Activated naive CD4-positive, alpha-beta T cell treated with anti-CD3 and anti-CD28 coated beads for 36 hours (primary cell): ENCODE measurements at regions not wholly inside any gene's neighbourhood (a gene's known extent, or its start where the extent isn't known, plus 50 kb on each side); places are given as distances from the start of the nearest gene placed in this dataset.

Experiments used
- CTCF ChIA-PET: fragments of 350-600 bp; sonication (Branson Sonifier 250); formaldehyde crosslinking; loops from one replicate; lab custom pipeline; 2021; ENCODE audit warnings: antibody characterized with exemption; lab: Charles Lee
- DNase-seq: peaks from one replicate; pipeline ENCODE4 v3.0.0-alpha.2; 2020
- H3K27ac Mint-ChIP-seq: one replicate; pipeline ENCODE4 v1.8.0; 2021; ENCODE audit warnings: mild to moderate bottlenecking, mixed read lengths
- H3K27me3 Mint-ChIP-seq: one replicate; pipeline ENCODE4 v1.8.0; 2021; ENCODE audit warnings: low read depth, mixed read lengths
- H3K36me3 Mint-ChIP-seq: one replicate; pipeline ENCODE4 v1.8.0; 2021; ENCODE audit warnings: low read depth, mixed read lengths
- H3K4me1 Mint-ChIP-seq: one replicate; pipeline ENCODE4 v1.8.0; 2021; ENCODE audit warnings: low read depth, mixed read lengths
- H3K4me3 Mint-ChIP-seq: one replicate; pipeline ENCODE4 v1.8.0; 2021; ENCODE audit warnings: mild to moderate bottlenecking, moderate library complexity, mixed read lengths
- H3K9me3 Mint-ChIP-seq: one replicate; pipeline ENCODE4 v1.8.0; 2021; ENCODE audit warnings: mixed read lengths
- intact Hi-C: fragments of 100-400 bp; cut with micrococcal nuclease; formaldehyde crosslinking; loops from one replicate; pipeline ENCODE4 v1.15.1; 2023

DNA sequence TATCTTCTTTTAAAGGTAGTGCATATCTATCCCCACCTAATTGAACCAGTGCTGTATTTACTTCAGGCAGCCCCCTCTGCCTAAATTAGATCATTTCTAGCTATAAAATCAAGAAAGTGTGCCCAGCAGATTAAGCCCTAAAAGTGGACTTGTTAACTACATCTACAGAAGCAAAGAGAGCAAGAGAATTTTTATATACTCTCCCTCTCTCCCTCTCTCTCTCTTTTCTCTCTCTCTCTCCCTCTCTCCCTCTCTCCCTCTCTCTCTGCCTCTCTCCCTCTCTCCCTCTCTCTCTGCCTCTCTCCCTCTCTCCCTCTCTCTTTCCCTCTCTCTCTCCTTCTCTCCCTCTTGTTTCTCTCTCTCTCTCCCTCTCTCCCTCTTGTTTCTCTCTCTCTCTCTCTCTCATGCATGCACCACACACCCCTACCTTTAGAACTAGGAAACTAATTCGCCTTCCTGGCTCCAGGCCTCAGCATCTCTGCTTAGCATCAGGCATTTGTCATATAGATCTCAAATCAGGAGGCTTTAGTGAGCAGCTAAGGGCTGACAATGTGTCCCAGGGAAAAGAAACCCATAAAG lies 71.4 kb downstream of the FOXA2 start:
- Mint-ChIP-seq H3K9me3 (peaks cover 1% of the 10 kb centered on the region), H3K4me3 (no peak overlapping the region), H3K36me3 (no peaks in the 10 kb centered on the region), H3K27me3 (peaks cover 4% of the 10 kb centered on the region), H3K27ac (no peak overlapping the region), H3K4me1 (no peaks in the 10 kb centered on the region)
- CTCF ChIA-PET = no interaction called here
- DNase-seq = no peak
- intact Hi-C loops = no loop called here

DNA sequence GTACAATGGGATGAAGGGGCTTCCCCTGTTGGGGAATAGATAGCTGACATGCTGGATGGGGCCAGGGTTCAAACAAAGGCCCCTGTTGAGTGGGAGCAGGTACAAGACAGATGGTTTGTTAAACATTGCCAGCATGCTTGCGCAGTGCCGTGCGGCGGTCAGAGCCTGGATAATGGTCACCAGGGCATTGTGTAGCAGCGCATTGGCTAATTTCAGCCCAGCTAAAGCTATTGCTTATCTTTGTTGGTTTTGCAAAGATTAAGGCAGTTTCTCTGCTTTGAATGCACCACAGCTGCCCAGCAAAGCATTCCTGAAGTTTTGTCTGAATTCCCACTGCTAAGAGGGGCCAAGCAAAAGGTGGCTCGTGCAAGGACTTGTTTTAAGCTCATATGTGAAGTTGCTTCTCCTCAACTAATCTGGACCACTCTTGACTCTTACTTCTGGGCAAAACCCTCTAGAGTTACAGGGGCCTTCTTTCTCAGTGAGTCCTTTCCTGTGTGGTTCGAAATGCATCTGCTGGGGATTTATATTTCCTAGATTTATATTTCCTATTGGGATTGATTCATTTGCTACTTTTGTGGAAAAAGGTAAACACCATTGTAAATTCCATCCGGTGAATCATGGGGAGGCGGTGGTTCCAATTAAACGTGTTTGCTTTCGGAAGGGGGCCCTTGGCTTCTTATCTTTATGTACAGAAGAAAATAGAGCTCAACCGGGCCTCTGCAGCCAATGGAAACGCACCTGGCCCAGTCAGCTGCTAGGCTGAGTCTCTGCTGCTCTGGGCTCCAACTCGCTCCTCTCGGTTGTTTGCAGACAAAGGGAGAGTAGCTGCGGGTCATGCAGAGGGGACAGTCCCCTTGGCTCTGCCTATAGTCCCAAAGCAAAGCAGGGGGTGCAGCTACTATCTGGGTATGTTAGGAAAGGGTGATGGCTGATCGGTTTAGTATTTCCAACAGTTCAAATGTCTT lies 72.1 kb downstream of the FOXA2 start:
- DNase-seq = no peak
- Mint-ChIP-seq H3K27me3 (peaks cover 4% of the 10 kb centered on the region), H3K36me3 (no peaks in the 10 kb centered on the region), H3K4me1 (no peaks in the 10 kb centered on the region), H3K4me3 (no peak overlapping the region), H3K27ac (no peak overlapping the region), H3K9me3 (peaks cover 1% of the 10 kb centered on the region)
- CTCF ChIA-PET = no interaction called here
- intact Hi-C loops = no loop called here

DNA sequence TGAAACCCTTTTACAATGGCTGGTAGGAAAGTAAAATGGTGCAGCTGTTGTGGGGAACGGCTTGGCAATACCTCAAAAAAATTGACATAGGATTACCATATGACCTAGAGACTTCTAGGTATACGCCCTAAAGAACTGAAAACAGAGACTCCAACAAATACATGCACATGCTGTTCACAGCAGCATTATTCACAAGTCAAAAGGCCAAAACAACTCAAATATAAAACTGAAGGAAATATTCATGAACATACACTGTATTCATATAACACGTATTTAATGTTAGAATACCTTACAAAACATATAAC lies 74.6 kb downstream of the FOXA2 start:
- Mint-ChIP-seq H3K4me3 (no peak overlapping the region), H3K27ac (no peak overlapping the region), H3K27me3 (peaks cover 2% of the 10 kb centered on the region), H3K4me1 (no peaks in the 10 kb centered on the region), H3K36me3 (no peaks in the 10 kb centered on the region), H3K9me3 (peaks cover 2% of the 10 kb centered on the region)
- DNase-seq = no peak
- CTCF ChIA-PET = no interaction called here
- intact Hi-C loops = no loop called here

DNA sequence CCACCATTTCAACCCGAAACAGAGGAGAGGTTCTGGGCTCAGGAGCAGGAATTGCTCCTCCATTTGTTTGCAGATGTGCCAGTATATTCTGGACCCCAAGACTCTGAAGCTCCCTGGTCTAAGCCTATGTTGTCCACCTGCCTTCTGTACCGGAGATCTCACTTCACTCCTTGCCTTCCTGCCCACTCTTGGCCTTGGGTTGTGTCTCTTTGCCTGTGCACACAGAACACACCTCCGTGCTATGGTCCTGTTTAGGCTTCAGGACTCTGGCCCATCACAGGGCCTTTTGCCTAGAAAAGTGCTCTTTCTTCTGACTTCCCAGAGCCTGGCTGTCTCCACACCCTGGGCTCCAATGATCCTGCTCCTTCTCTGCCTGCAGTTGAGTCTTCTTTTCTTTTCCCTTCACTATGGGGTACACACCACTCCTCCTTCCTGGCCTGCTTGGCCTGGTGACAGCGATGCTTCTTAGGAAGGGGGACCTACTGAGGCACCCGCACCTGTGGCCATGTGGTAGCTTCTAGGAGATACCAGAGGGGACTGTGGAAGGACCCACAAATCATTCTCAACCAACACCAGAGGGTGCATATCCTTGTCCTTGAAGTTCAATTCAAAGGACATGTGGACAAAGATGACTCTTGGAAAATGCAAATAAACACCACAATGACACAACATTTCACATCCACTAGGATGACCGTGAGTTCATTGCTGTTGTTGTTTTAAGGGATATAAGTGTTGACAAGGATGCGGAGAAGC lies 75.1 kb downstream of the FOXA2 start:
- Mint-ChIP-seq H3K9me3 (peaks cover 4% of the 10 kb centered on the region), H3K4me3 (no peak overlapping the region), H3K4me1 (no peaks in the 10 kb centered on the region), H3K27me3 (peaks cover 2% of the 10 kb centered on the region), H3K36me3 (no peaks in the 10 kb centered on the region), H3K27ac (no peak overlapping the region)
- CTCF ChIA-PET = no interaction called here
- DNase-seq = no peak
- intact Hi-C loops = no loop called here

DNA sequence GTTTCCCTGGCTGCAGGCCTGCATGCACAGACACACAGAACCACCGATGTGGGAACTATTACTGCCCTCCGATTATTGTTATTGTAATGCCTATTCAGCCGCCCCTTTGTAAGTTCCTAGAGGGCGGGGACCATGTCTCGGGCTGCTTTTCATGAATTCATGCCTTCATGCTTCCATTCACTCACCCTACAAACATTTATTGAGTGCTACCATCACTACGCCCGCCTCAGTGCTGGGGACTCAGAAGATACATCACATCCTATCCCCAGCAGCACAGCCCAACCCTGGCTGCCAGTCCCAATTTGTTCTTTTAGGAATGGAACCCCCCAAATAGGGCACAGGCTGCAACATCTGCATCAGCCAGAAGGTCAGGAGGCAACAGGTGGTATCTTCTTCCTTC lies 75.9 kb downstream of the FOXA2 start:
- Mint-ChIP-seq H3K4me3 (no peak overlapping the region), H3K4me1 (no peaks in the 10 kb centered on the region), H3K27me3 (peaks cover 2% of the 10 kb centered on the region), H3K9me3 (peaks cover 4% of the 10 kb centered on the region), H3K27ac (no peak overlapping the region), H3K36me3 (no peaks in the 10 kb centered on the region)
- CTCF ChIA-PET = no interaction called here
- intact Hi-C loops = no loop called here
- DNase-seq = no peak

DNA sequence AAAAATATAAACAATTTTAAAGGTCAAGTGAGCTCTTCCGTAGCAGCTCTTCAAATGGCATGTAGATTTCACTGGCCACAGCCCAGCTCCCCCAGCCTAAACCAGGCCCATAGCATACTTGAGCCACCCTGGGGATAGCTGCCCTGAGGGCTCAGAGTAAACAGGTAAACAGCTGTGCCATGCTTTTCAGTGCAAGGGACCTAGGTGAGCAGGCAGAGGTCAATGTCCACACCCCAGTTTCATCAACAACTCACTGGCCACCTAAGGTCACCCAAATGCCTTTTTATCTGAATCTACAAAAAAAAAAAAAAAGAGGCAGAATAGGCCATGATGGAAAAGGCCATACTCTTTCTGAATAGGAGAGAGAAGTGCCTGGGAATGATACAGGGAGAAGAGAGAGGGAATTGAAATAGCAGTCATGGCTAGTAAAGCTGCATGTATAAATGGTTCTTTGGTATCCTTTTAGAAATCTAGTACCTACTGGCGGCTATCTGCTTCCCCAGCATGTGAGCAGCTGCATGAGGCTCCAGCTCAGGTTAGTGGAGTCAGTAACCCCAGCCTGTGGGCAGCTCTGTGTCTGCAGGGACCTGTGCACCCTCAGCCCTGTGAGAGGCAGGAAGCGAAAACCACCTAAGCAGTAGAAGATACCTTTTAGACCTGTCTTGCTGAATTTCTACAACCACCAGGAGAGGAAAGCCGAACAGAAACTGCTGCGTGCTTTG lies 77.0 kb downstream of the FOXA2 start:
- Mint-ChIP-seq H3K4me3 (no peak overlapping the region), H3K36me3 (no peaks in the 10 kb centered on the region), H3K4me1 (no peaks in the 10 kb centered on the region), H3K27ac (no peak overlapping the region), H3K9me3 (peaks cover 2% of the 10 kb centered on the region), H3K27me3 (peaks cover 2% of the 10 kb centered on the region)
- CTCF ChIA-PET = interaction anchor here (0.6 to 1.2 kb wide), 2 partner anchors 79 to 168 kb away, joined by 3 to 4 read pairs; no protein-coding TSS in a partner anchor
- intact Hi-C loops = no loop called here
- no peak for DNase-seq

DNA sequence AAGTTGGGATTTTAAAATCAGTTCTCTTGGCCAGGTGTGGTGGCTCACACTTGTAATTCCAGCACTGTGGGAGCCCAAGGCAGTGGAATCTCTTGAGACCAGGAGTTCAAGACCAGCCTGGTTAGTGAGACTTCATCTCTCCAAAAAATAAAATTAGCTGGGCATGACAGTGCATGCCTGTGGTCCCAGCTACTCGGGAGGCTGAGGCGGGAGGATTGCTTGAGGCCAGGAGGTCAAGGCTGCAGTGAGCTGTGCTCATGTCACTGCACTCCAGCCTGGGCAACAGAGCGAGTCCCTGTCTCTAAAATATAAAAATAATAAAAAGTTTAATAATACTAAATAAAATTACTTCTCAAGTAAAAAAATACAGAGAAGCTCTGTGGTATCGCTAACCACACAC lies 77.5 kb downstream of the FOXA2 start:
- H3K27me3 Mint-ChIP-seq = peaks cover 2% of the 10 kb centered on the region
- CTCF ChIA-PET = interaction anchor here (0.6 to 1.2 kb wide), 2 partner anchors 80 to 168 kb away, joined by 3 to 4 read pairs; no protein-coding TSS in a partner anchor
- H3K27ac Mint-ChIP-seq = no peak overlapping the region
- no peaks in the 10 kb centered on the region for H3K36me3 Mint-ChIP-seq
- DNase-seq = no peak
- intact Hi-C loops = no loop called here
- no peak overlapping the region for H3K4me3 Mint-ChIP-seq
- peaks cover 2% of the 10 kb centered on the region for H3K9me3 Mint-ChIP-seq
- no peaks in the 10 kb centered on the region for H3K4me1 Mint-ChIP-seq

DNA sequence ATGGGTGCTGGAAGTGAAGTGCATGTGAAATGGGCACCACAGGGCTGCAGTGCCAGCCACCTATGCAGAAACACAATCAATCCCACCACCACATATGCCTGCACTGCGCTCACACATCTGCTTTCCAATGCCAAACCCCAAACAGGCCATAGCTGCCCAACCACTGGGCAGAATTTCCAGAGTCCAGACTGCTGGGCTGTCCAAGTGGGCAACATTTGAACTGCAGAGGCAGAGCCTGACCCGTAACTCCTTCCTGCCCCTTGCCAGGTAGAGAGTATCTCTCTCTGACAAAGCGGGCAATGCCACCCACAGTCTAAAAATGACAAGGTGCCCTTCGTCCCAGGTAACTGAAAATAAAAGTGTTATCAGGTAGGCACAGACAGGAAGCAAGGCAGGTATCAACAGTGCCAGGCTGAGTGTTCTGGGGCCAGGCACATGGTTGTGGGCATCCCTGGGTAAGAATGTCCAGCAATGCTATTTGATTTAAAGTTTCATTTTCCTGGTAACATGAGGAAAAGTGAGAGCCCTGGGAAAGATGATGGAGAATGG lies 79.5 kb downstream of the FOXA2 start:
- H3K4me1 Mint-ChIP-seq = no peaks in the 10 kb centered on the region
- peaks cover 2% of the 10 kb centered on the region for H3K9me3 Mint-ChIP-seq
- H3K36me3 Mint-ChIP-seq = no peaks in the 10 kb centered on the region
- CTCF ChIA-PET = no interaction called here
- no peak overlapping the region for H3K27ac Mint-ChIP-seq
- DNase-seq = no peak
- H3K4me3 Mint-ChIP-seq = no peak overlapping the region
- intact Hi-C loops = no loop called here
- peaks cover 2% of the 10 kb centered on the region for H3K27me3 Mint-ChIP-seq

DNA sequence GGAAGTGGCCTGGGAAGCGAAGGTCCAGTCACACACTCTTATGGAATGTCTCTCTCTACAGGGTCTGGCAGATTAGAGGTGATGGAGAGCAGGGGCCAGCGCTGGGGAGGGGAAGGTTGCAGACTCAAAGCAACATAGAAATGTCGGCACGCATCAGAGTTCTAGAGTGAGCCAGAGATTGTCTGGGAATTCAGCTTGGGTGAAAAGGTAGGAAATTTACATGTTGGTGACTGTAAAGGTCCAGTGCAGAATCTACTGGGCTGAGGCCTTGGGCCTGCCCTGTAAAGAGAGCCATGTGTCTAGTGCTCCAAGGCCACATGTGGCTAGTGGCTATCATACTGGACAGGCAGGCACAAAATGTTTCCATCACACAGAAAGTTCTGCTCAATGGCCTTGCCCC lies 80.8 kb downstream of the FOXA2 start:
- Mint-ChIP-seq H3K4me3 (no peak overlapping the region), H3K9me3 (peaks cover 2% of the 10 kb centered on the region), H3K36me3 (no peaks in the 10 kb centered on the region), H3K27me3 (no peaks in the 10 kb centered on the region), H3K4me1 (no peaks in the 10 kb centered on the region), H3K27ac (no peak overlapping the region)
- CTCF ChIA-PET = no interaction called here
- DNase-seq = no peak
- intact Hi-C loops = no loop called here

DNA sequence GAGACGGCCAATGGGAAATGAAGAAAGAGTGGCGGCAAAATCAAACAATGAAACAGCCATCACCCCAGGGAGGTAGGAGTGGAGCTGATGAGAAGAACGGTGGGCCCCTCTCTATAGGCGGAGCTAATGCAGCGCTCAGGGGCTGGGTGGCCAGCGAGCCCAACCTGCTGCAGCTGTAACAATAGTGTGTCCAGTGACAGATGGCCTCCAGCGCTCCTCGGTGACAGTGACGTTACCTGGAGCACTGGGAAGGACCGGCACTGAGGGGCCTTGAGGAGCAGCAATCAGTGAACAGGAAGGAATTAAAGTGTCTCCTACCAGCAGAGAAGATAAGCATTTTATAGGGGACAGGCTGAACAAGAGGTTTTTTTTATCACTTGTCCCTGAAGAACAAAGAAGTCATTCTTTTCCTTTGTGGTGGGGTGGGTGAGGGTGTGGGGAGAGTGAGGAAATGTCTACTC lies 81.6 kb downstream of the FOXA2 start:
- intact Hi-C loops = no loop called here
- no peak overlapping the region for H3K4me3 Mint-ChIP-seq
- no peak for DNase-seq
- H3K4me1 Mint-ChIP-seq = no peaks in the 10 kb centered on the region
- CTCF ChIA-PET = no interaction called here
- H3K36me3 Mint-ChIP-seq = no peaks in the 10 kb centered on the region
- no peaks in the 10 kb centered on the region for H3K27me3 Mint-ChIP-seq
- H3K9me3 Mint-ChIP-seq = peaks cover 3% of the 10 kb centered on the region
- no peak overlapping the region for H3K27ac Mint-ChIP-seq

DNA sequence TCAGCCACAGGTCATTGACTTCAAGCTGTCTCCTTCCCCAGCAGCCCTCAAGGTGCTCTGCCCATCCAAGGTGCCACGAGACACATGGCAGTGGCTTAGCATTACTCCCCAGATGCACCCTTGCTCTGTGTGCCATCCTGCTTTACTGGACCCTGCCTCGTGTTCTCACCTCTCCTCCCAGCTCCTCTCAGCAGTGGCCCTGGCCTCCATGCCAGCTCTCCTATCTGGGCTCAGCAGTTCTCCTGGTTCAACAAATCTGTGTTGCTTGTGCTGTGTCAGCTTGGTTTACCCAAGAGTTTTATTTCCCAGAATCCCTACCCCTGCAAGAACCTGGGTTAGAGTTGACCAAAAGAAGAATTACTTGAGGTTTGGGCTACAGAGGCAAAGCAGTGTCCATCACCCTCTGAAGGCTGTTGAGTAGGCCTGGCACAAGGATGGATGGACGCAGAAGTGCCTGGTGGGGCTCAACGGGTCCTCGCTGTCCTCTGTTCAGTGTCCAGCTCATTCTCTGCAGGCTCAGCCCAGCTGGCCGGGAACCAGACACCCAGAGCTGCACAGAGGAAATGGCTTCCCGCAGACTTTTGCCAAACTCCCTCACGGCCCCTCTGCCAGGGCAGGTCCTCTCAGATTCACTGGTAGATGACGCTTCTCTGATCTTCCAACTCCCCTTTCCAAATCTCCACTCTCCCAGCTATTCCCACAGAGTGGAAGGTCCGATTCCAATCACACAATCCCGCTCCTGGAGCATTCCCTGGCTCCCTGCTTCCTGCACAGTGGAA lies 82.6 kb downstream of the FOXA2 start:
- CTCF ChIA-PET = interaction anchor here (0.6 kb wide), 1 partner anchor 130 kb away, joined by 3 read pairs; no protein-coding TSS in a partner anchor
- H3K4me3 Mint-ChIP-seq = no peak overlapping the region
- H3K4me1 Mint-ChIP-seq = no peaks in the 10 kb centered on the region
- H3K27ac Mint-ChIP-seq = no peak overlapping the region
- no peaks in the 10 kb centered on the region for H3K27me3 Mint-ChIP-seq
- peaks cover 5% of the 10 kb centered on the region for H3K9me3 Mint-ChIP-seq
- no peak for DNase-seq
- no peaks in the 10 kb centered on the region for H3K36me3 Mint-ChIP-seq
- intact Hi-C loops = no loop called here
